HEK293T (cell line): ENCODE measurements at regions not wholly inside any gene's neighbourhood (a gene's known extent, or its start where the extent isn't known, plus 50 kb on each side); places are given as distances from the start of the nearest gene placed in this dataset.

Source experiments
- CTCF ChIA-PET: fragments of 350-600 bp; formaldehyde crosslinking; extraction: SDS; loops from one replicate; lab custom pipeline; 2021; ENCODE audit warnings: antibody characterized with exemption, inconsistent platforms; lab: Yijun Ruan, JAX
- POLR2A ChIA-PET: fragments of 350-600 bp; formaldehyde crosslinking; extraction: SDS; loops from one replicate; lab custom pipeline; 2020; ENCODE audit warnings: antibody characterized with exemption, inconsistent platforms; lab: Yijun Ruan, JAX
- DNase-seq: peaks from one replicate; pipeline ENCODE4 v3.0.0; 2012; ENCODE audit warnings: mixed read lengths; ENCODE audit errors: extremely low spot score
- ARNT ChIP-seq: fragments of 450-650 bp; IDR thresholded peaks from 2 replicates; pipeline ENCODE4 v1.6.1; 2017; ENCODE audit warnings: mild to moderate bottlenecking
- BHLHE40 ChIP-seq: fragments of 450-650 bp; IDR thresholded peaks from 2 replicates; pipeline ENCODE4 v1.6.1; 2016; ENCODE audit warnings: mild to moderate bottlenecking, moderate library complexity, borderline replicate concordance
- CTBP1 ChIP-seq: fragments of 450-650 bp; IDR thresholded peaks from 2 replicates; pipeline ENCODE4 v1.6.1; 2016; ENCODE audit warnings: borderline replicate concordance
- ELF4 ChIP-seq: fragments of 450-650 bp; IDR thresholded peaks from 2 replicates; pipeline ENCODE4 v1.6.1; 2017; ENCODE audit warnings: antibody characterized with exemption
- FOXA1 ChIP-seq: fragments of 450-650 bp; IDR thresholded peaks from 2 replicates; pipeline ENCODE4 v1.6.1; 2016; ENCODE audit warnings: mild to moderate bottlenecking
- FOXK2 ChIP-seq: fragments of 450-650 bp; IDR thresholded peaks from 2 replicates; pipeline ENCODE4 v1.6.1; 2016; ENCODE audit warnings: mild to moderate bottlenecking
- FOXM1 ChIP-seq: fragments of 450-650 bp; IDR thresholded peaks from 2 replicates; pipeline ENCODE4 v1.6.1; 2017; ENCODE audit warnings: mild to moderate bottlenecking, borderline replicate concordance
- HDGF ChIP-seq: fragments of 450-650 bp; IDR thresholded peaks from 2 replicates; pipeline ENCODE4 v1.6.1; 2017; ENCODE audit warnings: antibody characterized with exemption, borderline replicate concordance
- L3MBTL2 ChIP-seq: fragments of 450-650 bp; conservative IDR thresholded peaks from 2 replicates; pipeline ENCODE4 v1.6.1; 2016; ENCODE audit warnings: mild to moderate bottlenecking
- LEF1 ChIP-seq: fragments of 450-650 bp; IDR thresholded peaks from 2 replicates; pipeline ENCODE4 v1.6.1; 2017; ENCODE audit warnings: mild to moderate bottlenecking, borderline replicate concordance
- NFRKB ChIP-seq: fragments of 450-650 bp; IDR thresholded peaks from 2 replicates; pipeline ENCODE4 v1.6.1; 2016; ENCODE audit warnings: mild to moderate bottlenecking, moderate library complexity
- SP1 ChIP-seq: fragments of 450-650 bp; IDR thresholded peaks from 2 replicates; pipeline ENCODE4 v1.6.1; 2017
- SUZ12 ChIP-seq: fragments of 450-650 bp; IDR thresholded peaks from 2 replicates; pipeline ENCODE4 v1.6.1; 2016; ENCODE audit warnings: mild to moderate bottlenecking
- TARDBP ChIP-seq: fragments of 450-650 bp; IDR thresholded peaks from 2 replicates; pipeline ENCODE4 v1.6.1; 2016
- ZNF384 ChIP-seq: fragments of 450-650 bp; IDR thresholded peaks from 2 replicates; pipeline ENCODE4 v1.6.1; 2016
- TF ChIP-seq, protein P1 (sequence below): fragments of 450-650 bp; IDR thresholded peaks from 2 replicates; pipeline ENCODE4 v1.6.1; 2016

DNA sequence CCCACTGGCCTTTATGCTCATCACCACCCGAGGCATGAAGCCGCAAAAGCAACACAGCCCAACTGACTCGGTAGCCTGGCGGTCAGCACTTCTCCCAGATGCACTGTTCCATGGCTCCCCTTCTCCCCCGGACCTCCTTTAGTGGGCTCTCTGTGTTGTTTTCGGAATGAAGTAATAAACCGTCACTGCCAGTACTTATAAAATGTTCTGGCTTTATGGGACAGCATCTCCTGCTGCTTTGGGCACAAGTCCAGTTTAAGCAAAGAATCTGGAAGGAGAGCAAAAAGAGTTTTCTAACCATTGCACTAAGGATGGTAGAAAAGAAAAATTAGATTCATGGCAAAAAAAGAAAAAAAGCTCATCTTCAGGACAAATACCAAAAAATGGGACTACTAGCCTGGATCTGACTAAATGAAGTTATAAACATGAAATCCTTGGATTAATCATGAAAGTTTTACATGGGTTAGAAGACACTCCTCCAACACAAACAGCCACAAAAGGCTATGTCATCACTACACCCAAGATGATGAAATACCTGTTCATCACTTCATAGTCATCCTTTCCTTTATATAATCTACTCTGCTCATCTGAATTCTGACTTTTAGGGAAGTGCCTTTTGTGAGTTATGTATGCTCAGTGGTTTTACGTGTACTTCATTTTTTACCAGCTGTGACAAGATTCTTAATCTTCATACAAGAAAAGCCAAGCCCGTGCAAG is 89.5 kb upstream of the UBE2E2 start:
- POLR2A ChIA-PET: no interaction called here
- CTCF ChIA-PET: interaction anchor here (0.6 kb wide), 1 partner anchor 91 kb away, joined by 3 read pairs; no protein-coding TSS in a partner anchor
- DNase-seq: no peak
- TF ChIP-seq FOXA1 (no peak), NFRKB (no peak), LEF1 (no peak), ARNT (no peak), CTBP1 (no peak)

DNA sequence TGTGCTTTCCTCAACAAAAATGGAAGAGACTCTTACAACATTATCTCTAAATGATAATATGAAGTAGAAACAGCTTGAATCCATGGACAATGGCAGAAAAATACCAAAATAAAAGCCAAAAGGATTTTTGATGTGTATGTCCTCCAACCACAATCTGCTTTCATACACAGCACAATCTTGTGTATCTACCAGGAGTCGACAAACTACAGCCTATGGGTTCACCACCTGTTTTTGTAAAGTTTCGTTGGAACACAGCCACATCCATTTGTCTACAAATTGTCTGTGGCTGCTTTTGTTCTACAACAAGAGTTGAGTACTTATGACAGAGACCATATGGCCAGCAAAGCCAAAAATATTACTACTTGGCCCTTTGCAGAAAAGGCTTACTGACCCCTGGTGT is 88.7 kb upstream of the UBE2E2 start:
- no peak for DNase-seq
- TF ChIP-seq FOXM1 (no peak), NFRKB (no peak), CTBP1 (no peak), L3MBTL2 (no peak), FOXK2 (no peak)
- POLR2A ChIA-PET: no interaction called here
- CTCF ChIA-PET: interaction anchor here (0.6 kb wide), 1 partner anchor 90 kb away, joined by 3 read pairs; no protein-coding TSS in a partner anchor

DNA sequence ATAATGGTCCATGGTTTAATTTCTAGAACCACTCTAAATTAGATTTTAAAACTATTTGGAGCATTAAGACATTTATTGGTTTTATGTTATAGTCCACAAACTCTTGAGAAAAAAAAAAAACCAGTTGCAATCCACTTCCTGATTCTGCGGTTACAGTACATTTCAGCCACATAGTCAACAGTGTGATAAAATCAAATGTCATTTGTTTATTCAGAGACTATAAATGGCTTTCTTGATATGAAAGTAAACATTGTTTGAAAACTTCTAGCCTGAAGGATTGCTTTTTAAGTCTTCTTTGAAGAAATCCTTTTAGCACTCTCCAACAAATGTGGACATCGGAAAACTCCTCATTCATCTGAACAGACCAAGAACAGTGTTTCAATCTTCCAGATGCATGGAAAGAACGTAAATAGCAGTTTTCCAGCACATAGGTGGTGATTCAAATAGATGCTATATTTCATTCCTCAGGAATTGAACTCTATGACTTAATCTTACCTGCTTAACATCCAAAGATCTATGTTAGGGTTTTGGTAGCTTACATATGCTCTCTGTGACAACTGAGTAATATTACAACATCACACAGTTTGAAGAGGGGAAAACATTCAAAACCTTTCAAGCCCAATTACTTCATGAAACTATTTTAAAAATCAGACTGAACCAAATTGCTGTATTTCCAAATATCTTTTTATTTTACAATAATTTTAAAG is 87.8 kb upstream of the UBE2E2 start:
- ChIA-PET CTCF (no interaction called here), POLR2A (no interaction called here)
- TF ChIP-seq CTBP1 (no peak), ELF4 (no peak), TARDBP (no peak), SUZ12 (no peak), LEF1 (no peak), NFRKB (no peak), FOXA1 (no peak), L3MBTL2 (no peak), ARNT (no peak), FOXM1 (no peak), BHLHE40 (no peak), HDGF (no peak), SP1 (no peak), FOXK2 (no peak), ZNF384 (no peak)
- TF ChIP-seq, protein P1, sequence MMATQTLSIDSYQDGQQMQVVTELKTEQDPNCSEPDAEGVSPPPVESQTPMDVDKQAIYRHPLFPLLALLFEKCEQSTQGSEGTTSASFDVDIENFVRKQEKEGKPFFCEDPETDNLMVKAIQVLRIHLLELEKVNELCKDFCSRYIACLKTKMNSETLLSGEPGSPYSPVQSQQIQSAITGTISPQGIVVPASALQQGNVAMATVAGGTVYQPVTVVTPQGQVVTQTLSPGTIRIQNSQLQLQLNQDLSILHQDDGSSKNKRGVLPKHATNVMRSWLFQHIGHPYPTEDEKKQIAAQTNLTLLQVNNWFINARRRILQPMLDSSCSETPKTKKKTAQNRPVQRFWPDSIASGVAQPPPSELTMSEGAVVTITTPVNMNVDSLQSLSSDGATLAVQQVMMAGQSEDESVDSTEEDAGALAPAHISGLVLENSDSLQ: no peak
- no peak for DNase-seq

DNA sequence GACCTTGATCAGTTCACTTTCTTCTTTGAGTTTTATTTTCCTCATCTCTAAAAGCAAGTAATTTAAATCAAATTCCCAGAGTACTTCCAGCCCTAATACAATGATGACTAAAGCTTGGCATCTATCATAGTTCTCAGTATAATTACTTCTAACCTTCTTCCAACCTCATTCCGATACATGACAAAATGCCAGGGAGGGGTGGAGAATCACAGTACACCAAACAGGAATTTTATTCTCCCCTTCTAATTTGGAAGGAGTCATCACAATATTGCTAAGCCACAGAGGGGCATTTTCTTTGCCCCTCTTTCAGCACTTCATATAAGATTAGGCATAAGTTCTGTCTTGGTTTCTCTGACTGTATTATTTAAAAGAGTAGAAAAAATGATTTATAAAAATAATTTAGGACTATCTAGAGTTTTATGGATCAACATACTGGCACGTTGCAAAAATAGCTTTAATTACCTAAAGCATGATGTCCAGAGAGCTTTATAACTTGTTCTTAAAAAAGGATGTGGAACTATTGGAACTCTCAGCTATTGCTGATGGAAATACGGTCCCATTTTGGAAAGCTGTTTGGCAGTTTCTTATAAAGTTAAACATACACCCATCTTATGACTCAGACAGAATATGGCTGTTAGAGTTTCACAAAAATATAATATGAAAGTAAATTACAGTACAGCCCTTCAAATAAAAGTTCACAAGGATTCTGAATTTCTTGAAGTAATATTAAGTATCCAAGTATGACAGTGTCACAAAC is 86.9 kb upstream of the UBE2E2 start:
- ChIA-PET CTCF (no interaction called here), POLR2A (no interaction called here)

DNA sequence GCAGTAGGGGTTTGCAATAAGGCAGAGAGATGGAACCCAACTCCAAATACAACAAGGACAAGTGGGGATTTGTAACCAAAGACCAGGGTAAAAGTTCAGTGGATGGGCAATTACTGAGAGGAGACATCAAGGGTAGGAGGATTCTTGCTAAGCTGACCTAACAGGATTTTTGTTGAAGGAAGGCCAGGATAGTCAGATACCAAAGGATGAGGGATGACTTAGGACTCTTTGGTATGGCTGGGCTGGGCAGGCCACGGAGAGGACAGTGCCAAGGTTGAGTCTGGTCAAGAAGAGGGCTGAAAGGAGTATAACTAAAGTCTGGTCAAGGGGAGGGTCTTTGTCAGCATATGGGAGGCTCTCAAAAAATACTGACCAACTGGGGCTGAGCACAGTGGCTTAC is 85.3 kb upstream of the UBE2E2 start:
- TF ChIP-seq CTBP1: no peak
- TF ChIP-seq ZNF384: no peak
- no peak for TF ChIP-seq HDGF
- TF ChIP-seq SUZ12: no peak
- TF ChIP-seq NFRKB: no peak
- TF ChIP-seq FOXA1: no peak
- no peak for TF ChIP-seq BHLHE40
- TF ChIP-seq L3MBTL2: no peak
- no peak for TF ChIP-seq FOXM1
- CTCF ChIA-PET: interaction anchor here (0.7 kb wide), 1 partner anchor 253 kb away, joined by 3 read pairs; no protein-coding TSS in a partner anchor

More for the DNA sequence above, 86.9 kb upstream of the UBE2E2 start:
- DNase-seq: no peak
- TF ChIP-seq LEF1 (no peak), HDGF (no peak), FOXM1 (no peak), TARDBP (no peak), CTBP1 (no peak), L3MBTL2 (no peak), FOXK2 (no peak), FOXA1 (no peak), SUZ12 (no peak), ELF4 (no peak), SP1 (no peak), BHLHE40 (no peak), NFRKB (no peak), ARNT (no peak), ZNF384 (no peak)
- TF ChIP-seq, protein P1: no peak

DNA sequence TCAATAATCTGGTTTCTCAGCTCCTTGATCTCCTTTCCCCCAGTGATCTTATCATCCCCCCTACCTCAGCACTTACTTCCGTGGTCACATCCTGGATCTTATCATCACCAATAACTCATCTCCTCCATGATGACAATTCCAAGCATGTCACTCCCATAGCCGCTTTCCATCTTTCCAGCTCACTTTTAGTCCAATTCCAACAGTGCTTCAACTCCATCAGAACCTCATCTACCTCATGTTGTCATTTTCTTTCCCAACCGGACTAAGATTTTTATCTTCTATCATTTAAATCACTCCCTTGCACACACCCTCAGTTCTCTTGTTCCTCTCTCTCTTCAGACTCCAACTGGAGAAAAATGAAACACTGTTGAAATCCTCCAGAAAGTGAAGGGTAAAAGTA is 75.9 kb upstream of the UBE2E2 start:
- TF ChIP-seq FOXM1 (no peak), HDGF (no peak), ARNT (no peak), ZNF384 (no peak)
- TF ChIP-seq, protein P1: no peak
- ChIA-PET CTCF (no interaction called here), POLR2A (no interaction called here)
- no peak for DNase-seq

More for the DNA sequence above, 85.3 kb upstream of the UBE2E2 start:
- POLR2A ChIA-PET: no interaction called here
- DNase-seq: no peak
